M059J (cell line): ENCODE measurements at regions not wholly inside any gene's neighbourhood (a gene's known extent, or its start where the extent isn't known, plus 50 kb on each side); places are given as distances from the start of the nearest gene placed in this dataset.
"Not testable (repeated sequence)": the region's sequence is repeated elsewhere in the genome, so short reads cannot be mapped to it uniquely, and the experiment has no call there.

Source experiments
- DNase-seq: peaks from one replicate; pipeline ENCODE4 v3.0.0-alpha.2; 2012; ENCODE audit warnings: low read depth

- DNase-seq: no peak
These were observed 238.8 kb upstream of the SYT10 start for GRCh38 chr12:33678221-33678964.

- no peak for DNase-seq
These were observed 250.9 kb upstream of the SYT10 start for GRCh38 chr12:33690562-33690961.

- no peak for DNase-seq
These were observed 263.6 kb upstream of the SYT10 start for GRCh38 chr12:33703221-33703620.

GRCh38 chr12:33706927-33707326, 267.3 kb upstream of the SYT10 start:
- DNase-seq: no peak

- DNase-seq: no peak
These were observed 269.3 kb upstream of the SYT10 start for GRCh38 chr12:33708935-33709334.

GRCh38 chr12:33710548-33710947, 270.9 kb upstream of the SYT10 start:
- DNase-seq: no peak

GRCh38 chr12:33718631-33719030, 279.0 kb upstream of the SYT10 start:
- DNase-seq: no peak

GRCh38 chr12:33721561-33721960, 281.9 kb upstream of the SYT10 start:
- no peak for DNase-seq

- no peak for DNase-seq
These were observed 285.2 kb upstream of the SYT10 start for GRCh38 chr12:33724867-33725266.

- no peak for DNase-seq
These were observed 287.4 kb upstream of the ALG10 start for GRCh38 chr12:33734871-33735270.

GRCh38 chr12:33752854-33753253, 269.4 kb upstream of the ALG10 start:
- DNase-seq: peak; percentile 72

GRCh38 chr12:33757701-33758100, 264.6 kb upstream of the ALG10 start:
- DNase-seq: no peak

- no peak for DNase-seq
These were observed 263.0 kb upstream of the ALG10 start for GRCh38 chr12:33759279-33759678.

- DNase-seq: no peak
These were observed 259.0 kb upstream of the ALG10 start for GRCh38 chr12:33763331-33763730.

GRCh38 chr12:33770652-33771051, 251.6 kb upstream of the ALG10 start:
- DNase-seq: peak; percentile 65

- peak; percentile 52 for DNase-seq
These were observed 250.4 kb upstream of the ALG10 start for GRCh38 chr12:33771889-33772288.

- DNase-seq: not testable (repeated sequence)
These were observed 249.2 kb upstream of the ALG10 start for GRCh38 chr12:33773091-33773490.

GRCh38 chr12:33786532-33786931, 235.8 kb upstream of the ALG10 start:
- DNase-seq: no peak

GRCh38 chr12:33794954-33795353, 227.3 kb upstream of the ALG10 start:
- DNase-seq: no peak

- peak; percentile 97 for DNase-seq
These were observed 226.8 kb upstream of the ALG10 start for GRCh38 chr12:33795536-33795935.

- peak; percentile 62 for DNase-seq
These were observed 208.8 kb upstream of the ALG10 start for GRCh38 chr12:33813536-33813935.

- DNase-seq: no peak
These were observed 204.6 kb upstream of the ALG10 start for GRCh38 chr12:33817713-33818112.

- no peak for DNase-seq
These were observed 204.0 kb upstream of the ALG10 start for GRCh38 chr12:33818313-33818712.

- DNase-seq: peak; percentile 92
These were observed 196.9 kb upstream of the ALG10 start for GRCh38 chr12:33825442-33825841.
